RPMI8226 (cell line): ENCODE measurements at regions not wholly inside any gene's neighbourhood (a gene's known extent, or its start where the extent isn't known, plus 50 kb on each side); places are given as distances from the start of the nearest gene placed in this dataset.
A peak's percentile ranks its signal among the peaks of the same experiment; 100 is the strongest.

Experiments
- DNase-seq: peaks from one replicate; pipeline ENCODE4 v3.0.0-alpha.2; 2015

- DNase-seq = no peak
Observed at GRCh38 chr1:55724551-55725325, 509.6 kb upstream of the USP24 start.

GRCh38 chr1:55723001-55723400 is 507.8 kb upstream of the USP24 start:
- no peak for DNase-seq

- no peak for DNase-seq
Observed at GRCh38 chr1:55720261-55720660, 505.1 kb upstream of the USP24 start.

GRCh38 chr1:55718758-55719671 is 503.9 kb upstream of the USP24 start:
- DNase-seq = no peak

- no peak for DNase-seq
Observed at GRCh38 chr1:55717111-55717510, 501.9 kb upstream of the USP24 start.

GRCh38 chr1:55716610-55717009 is 501.4 kb upstream of the USP24 start:
- DNase-seq = no peak

- DNase-seq = no peak
Observed at GRCh38 chr1:55716151-55716550, 501.0 kb upstream of the USP24 start.

- no peak for DNase-seq
Observed at GRCh38 chr1:55714230-55714629, 499.1 kb upstream of the USP24 start.

- no peak for DNase-seq
Observed at GRCh38 chr1:55713516-55713915, 498.4 kb upstream of the USP24 start.

GRCh38 chr1:55712148-55712547 is 497.0 kb upstream of the USP24 start:
- no peak for DNase-seq

GRCh38 chr1:55708781-55709180 is 493.6 kb upstream of the USP24 start:
- DNase-seq = no peak

- DNase-seq = no peak
Observed at GRCh38 chr1:55707846-55708245, 492.7 kb upstream of the USP24 start.

- DNase-seq = no peak
Observed at GRCh38 chr1:55707196-55707595, 492.0 kb upstream of the USP24 start.

GRCh38 chr1:55706397-55706796 is 491.2 kb upstream of the USP24 start:
- no peak for DNase-seq

- DNase-seq = no peak
Observed at GRCh38 chr1:55703726-55704363, 488.7 kb upstream of the USP24 start.

GRCh38 chr1:55702064-55702463 is 486.9 kb upstream of the USP24 start:
- DNase-seq = peak; percentile 20

GRCh38 chr1:55700359-55701130 is 485.4 kb upstream of the USP24 start:
- DNase-seq = no peak

GRCh38 chr1:55699228-55699627 is 484.1 kb upstream of the USP24 start:
- no peak for DNase-seq

- no peak for DNase-seq
Observed at GRCh38 chr1:55697997-55698535, 482.9 kb upstream of the USP24 start.

GRCh38 chr1:55696891-55697290 is 481.7 kb upstream of the USP24 start:
- DNase-seq = no peak

- DNase-seq = no peak
Observed at GRCh38 chr1:55696181-55696754, 481.1 kb upstream of the USP24 start.

- DNase-seq = no peak
Observed at GRCh38 chr1:55695552-55695951, 480.4 kb upstream of the USP24 start.
